K562 (cell line): ENCODE measurements at regions not wholly inside any gene's neighbourhood (a gene's known extent, or its start where the extent isn't known, plus 50 kb on each side); places are given as distances from the start of the nearest gene placed in this dataset.

ENCODE experiments used
- HDAC6 ChIP-seq: IDR thresholded peaks from 2 replicates; pipeline ENCODE4 v1.6.1; 2012; ENCODE audit warnings: low read depth, mild to moderate bottlenecking, control low read depth, inconsistent platforms, low read length, moderate library complexity
- HNRNPL ChIP-seq: fragments of 200-400 bp; formaldehyde crosslinking; IDR thresholded peaks from 2 replicates; pipeline ENCODE4 v1.6.1; 2017; ENCODE audit warnings: low read depth, mild to moderate bottlenecking, low read length
- HNRNPUL1 ChIP-seq: fragments of 200-400 bp; formaldehyde crosslinking; IDR thresholded peaks from 2 replicates; pipeline ENCODE4 v1.6.1; 2017; ENCODE audit warnings: low read length
- NR2F6 ChIP-seq: fragments of 450-650 bp; formaldehyde crosslinking; IDR thresholded peaks from 2 replicates; pipeline ENCODE4 v1.4.0; 2020; ENCODE audit warnings: mild to moderate bottlenecking
- PML ChIP-seq: IDR thresholded peaks from 2 replicates; pipeline ENCODE4 v1.6.1; 2012; ENCODE audit warnings: low read length, inconsistent platforms
- POU5F1 ChIP-seq: fragments of 150-350 bp; IDR thresholded peaks from 2 replicates; pipeline ENCODE4 v1.6.1; 2014; ENCODE audit warnings: borderline replicate concordance, low read length, low read depth, mild to moderate bottlenecking; ENCODE audit not compliant: partially characterized antibody
- RCOR1 ChIP-seq, 2 experiments: IDR thresholded peaks; 2 replicates each; pipeline ENCODE4 v1.6.1; 2012; ENCODE audit warnings: low read depth in 2 of 2, low read length in 2 of 2, borderline replicate concordance in 1 of 2, improper control_type of control experiment in 1 of 2
- TCF7L2 ChIP-seq: fragments of 150-350 bp; IDR thresholded peaks from 2 replicates; pipeline ENCODE4 v1.6.1; 2016; ENCODE audit warnings: low read depth, mild to moderate bottlenecking, low read length, moderate library complexity
- ZKSCAN8 ChIP-seq: fragments of 200-800 bp; sonication (Bioruptor generic); IDR thresholded peaks from 2 replicates; pipeline ENCODE4 v1.6.1; 2016; ENCODE audit warnings: missing genetic modification characterization, missing compliant biosample characterization
- ZNF140 ChIP-seq: fragments of 250-450 bp; sonication (Bioruptor Pico); IDR thresholded peaks from 2 replicates; pipeline ENCODE4 v1.8.0; 2021; ENCODE audit warnings: moderate library complexity, mild to moderate bottlenecking, inconsistent platforms
- ZNF239 ChIP-seq: fragments of 250-450 bp; sonication (Bioruptor Pico); IDR thresholded peaks from 2 replicates; pipeline ENCODE4 v1.4.0; 2020; ENCODE audit warnings: mild to moderate bottlenecking
- ZNF436 ChIP-seq: fragments of 250-450, 450-650 bp; sonication (Bioruptor Pico); formaldehyde crosslinking; IDR thresholded peaks from 2 replicates; pipeline ENCODE4 v1.7.0; 2020; ENCODE audit warnings: mild to moderate bottlenecking
- ZNF586 ChIP-seq: fragments of 450-650 bp; formaldehyde crosslinking; conservative IDR thresholded peaks from 2 replicates; pipeline ENCODE4 v1.4.0; 2020; ENCODE audit warnings: mild to moderate bottlenecking, moderate library complexity
- TF ChIP-seq, protein P1 (sequence below), 2 experiments: fragments of 450-650 bp in 1 of 2; IDR thresholded peaks; 2 replicates each; pipeline ENCODE4 v1.6.1; 2011 to 2017; ENCODE audit warnings: low read depth in 2 of 2, antibody characterized with exemption in 1 of 2, borderline replicate concordance in 1 of 2, low read length in 1 of 2, mild to moderate bottlenecking in 1 of 2, mixed read lengths in 1 of 2; ENCODE audit not compliant: control insufficient read depth in 1 of 2
- TF ChIP-seq, protein P2 (sequence below): fragments of 250-450 bp; sonication (Bioruptor Pico); IDR thresholded peaks from 2 replicates; pipeline ENCODE4 v1.4.0; 2020; ENCODE audit warnings: mild to moderate bottlenecking, moderate library complexity
- TF ChIP-seq, protein P3 (sequence below): fragments of 250-450 bp; sonication (Bioruptor Pico); IDR thresholded peaks from 2 replicates; pipeline ENCODE4 v1.8.0; 2021; ENCODE audit warnings: borderline replicate concordance, mild to moderate bottlenecking, moderate library complexity; ENCODE audit not compliant: poor library complexity, severe bottlenecking
- TF ChIP-seq, protein P4 (sequence below): fragments of 200-400 bp; formaldehyde crosslinking; IDR thresholded peaks from 2 replicates; pipeline ENCODE4 v1.6.1; 2017; ENCODE audit warnings: mild to moderate bottlenecking, low read depth, low read length, moderate library complexity

DNA sequence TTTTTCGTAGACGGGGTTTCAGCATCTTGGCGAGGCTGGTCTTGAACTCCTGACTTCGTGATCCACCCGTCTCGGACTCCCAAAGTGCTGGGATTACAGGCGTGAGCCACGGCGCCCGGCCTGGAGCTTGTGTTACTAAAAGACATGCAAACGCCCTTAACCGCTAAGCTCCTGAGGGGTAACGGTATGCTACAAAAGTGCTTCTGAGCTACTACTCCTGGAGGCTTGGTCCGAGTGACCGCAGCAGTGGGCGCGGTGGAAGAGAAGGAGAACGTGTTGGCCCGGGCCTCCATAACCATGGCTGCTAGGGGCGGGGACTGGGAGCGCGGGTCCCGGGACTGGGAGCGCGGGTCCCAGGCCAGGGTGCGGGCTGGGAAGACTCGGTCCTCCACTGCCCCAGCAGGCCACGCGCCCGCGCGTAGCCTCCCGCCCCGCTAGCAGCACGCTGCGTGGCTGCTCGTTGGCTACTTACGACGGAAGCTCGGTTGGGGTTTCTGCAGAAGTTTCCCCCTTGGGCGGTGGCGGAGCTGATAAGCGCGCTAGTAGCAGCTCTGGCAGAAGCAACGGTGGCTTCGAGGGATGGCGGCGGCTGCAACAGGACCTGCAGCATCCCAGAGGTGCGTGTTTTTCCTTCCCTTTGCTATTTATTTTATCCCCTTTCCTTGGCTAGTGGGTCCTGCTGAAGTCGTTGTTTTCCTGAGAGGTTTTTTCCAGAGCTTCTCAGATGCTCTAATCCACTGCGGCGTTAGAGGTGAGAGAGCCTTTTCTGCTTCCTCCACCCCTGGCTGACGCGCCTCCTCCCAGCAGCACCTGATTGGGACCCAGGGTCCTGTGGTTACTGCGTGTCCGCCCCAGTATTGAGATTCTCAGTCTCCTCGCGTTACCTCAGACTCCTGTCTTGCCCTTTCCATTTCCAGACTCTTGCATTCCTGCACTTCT, 69.2 kb upstream of the CCDC180 start (continued):
- TF ChIP-seq HDAC6 = no peak
- no peak for TF ChIP-seq ZNF140 (CRISPR knock-in tag)
- TF ChIP-seq NR2F6 = no peak
- TF ChIP-seq HNRNPL = no peak
- peak; percentile 49; the same call in 1 of the 2 replicates for TF ChIP-seq PML
- no peak for TF ChIP-seq ZKSCAN8
- TF ChIP-seq, protein P1, sequence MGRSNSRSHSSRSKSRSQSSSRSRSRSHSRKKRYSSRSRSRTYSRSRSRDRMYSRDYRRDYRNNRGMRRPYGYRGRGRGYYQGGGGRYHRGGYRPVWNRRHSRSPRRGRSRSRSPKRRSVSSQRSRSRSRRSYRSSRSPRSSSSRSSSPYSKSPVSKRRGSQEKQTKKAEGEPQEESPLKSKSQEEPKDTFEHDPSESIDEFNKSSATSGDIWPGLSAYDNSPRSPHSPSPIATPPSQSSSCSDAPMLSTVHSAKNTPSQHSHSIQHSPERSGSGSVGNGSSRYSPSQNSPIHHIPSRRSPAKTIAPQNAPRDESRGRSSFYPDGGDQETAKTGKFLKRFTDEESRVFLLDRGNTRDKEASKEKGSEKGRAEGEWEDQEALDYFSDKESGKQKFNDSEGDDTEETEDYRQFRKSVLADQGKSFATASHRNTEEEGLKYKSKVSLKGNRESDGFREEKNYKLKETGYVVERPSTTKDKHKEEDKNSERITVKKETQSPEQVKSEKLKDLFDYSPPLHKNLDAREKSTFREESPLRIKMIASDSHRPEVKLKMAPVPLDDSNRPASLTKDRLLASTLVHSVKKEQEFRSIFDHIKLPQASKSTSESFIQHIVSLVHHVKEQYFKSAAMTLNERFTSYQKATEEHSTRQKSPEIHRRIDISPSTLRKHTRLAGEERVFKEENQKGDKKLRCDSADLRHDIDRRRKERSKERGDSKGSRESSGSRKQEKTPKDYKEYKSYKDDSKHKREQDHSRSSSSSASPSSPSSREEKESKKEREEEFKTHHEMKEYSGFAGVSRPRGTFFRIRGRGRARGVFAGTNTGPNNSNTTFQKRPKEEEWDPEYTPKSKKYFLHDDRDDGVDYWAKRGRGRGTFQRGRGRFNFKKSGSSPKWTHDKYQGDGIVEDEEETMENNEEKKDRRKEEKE (IDR thresholded peaks at IDR 0.05; ENCODE audit: borderline replicate concordance in 1 of 2, control insufficient read depth in 1 of 2, low read depth in 2 of 2, low read length in 1 of 2) = peak in 1 of 2 experiments; percentile 78; a peak in 1 of 4 replicates
- TF ChIP-seq TCF7L2 = no peak
- no peak for TF ChIP-seq HNRNPUL1
- no peak for TF ChIP-seq POU5F1
- TF ChIP-seq RCOR1 (IDR thresholded peaks at IDR 0.05; ENCODE audit: borderline replicate concordance in 1 of 2, low read depth in 2 of 2, low read length in 2 of 2) = peak in 1 of 2 experiments; percentile 9; a peak in 1 of 4 replicates
- no peak for TF ChIP-seq ZNF239 (CRISPR knock-in tag)
- no peak for TF ChIP-seq ZNF586
- TF ChIP-seq, protein P2, sequence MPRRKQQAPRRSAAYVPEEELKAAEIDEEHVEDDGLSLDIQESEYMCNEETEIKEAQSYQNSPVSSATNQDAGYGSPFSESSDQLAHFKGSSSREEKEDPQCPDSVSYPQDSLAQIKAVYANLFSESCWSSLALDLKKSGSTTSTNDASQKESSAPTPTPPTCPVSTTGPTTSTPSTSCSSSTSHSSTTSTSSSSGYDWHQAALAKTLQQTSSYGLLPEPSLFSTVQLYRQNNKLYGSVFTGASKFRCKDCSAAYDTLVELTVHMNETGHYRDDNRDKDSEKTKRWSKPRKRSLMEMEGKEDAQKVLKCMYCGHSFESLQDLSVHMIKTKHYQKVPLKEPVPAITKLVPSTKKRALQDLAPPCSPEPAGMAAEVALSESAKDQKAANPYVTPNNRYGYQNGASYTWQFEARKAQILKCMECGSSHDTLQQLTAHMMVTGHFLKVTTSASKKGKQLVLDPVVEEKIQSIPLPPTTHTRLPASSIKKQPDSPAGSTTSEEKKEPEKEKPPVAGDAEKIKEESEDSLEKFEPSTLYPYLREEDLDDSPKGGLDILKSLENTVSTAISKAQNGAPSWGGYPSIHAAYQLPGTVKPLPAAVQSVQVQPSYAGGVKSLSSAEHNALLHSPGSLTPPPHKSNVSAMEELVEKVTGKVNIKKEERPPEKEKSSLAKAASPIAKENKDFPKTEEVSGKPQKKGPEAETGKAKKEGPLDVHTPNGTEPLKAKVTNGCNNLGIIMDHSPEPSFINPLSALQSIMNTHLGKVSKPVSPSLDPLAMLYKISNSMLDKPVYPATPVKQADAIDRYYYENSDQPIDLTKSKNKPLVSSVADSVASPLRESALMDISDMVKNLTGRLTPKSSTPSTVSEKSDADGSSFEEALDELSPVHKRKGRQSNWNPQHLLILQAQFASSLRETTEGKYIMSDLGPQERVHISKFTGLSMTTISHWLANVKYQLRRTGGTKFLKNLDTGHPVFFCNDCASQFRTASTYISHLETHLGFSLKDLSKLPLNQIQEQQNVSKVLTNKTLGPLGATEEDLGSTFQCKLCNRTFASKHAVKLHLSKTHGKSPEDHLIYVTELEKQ (CRISPR knock-in tag) = no peak
- TF ChIP-seq, protein P3, sequence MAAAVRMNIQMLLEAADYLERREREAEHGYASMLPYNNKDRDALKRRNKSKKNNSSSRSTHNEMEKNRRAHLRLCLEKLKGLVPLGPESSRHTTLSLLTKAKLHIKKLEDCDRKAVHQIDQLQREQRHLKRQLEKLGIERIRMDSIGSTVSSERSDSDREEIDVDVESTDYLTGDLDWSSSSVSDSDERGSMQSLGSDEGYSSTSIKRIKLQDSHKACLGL (CRISPR knock-in tag) = no peak
- TF ChIP-seq ZNF436 (CRISPR knock-in tag) = no peak
- TF ChIP-seq, protein P4, sequence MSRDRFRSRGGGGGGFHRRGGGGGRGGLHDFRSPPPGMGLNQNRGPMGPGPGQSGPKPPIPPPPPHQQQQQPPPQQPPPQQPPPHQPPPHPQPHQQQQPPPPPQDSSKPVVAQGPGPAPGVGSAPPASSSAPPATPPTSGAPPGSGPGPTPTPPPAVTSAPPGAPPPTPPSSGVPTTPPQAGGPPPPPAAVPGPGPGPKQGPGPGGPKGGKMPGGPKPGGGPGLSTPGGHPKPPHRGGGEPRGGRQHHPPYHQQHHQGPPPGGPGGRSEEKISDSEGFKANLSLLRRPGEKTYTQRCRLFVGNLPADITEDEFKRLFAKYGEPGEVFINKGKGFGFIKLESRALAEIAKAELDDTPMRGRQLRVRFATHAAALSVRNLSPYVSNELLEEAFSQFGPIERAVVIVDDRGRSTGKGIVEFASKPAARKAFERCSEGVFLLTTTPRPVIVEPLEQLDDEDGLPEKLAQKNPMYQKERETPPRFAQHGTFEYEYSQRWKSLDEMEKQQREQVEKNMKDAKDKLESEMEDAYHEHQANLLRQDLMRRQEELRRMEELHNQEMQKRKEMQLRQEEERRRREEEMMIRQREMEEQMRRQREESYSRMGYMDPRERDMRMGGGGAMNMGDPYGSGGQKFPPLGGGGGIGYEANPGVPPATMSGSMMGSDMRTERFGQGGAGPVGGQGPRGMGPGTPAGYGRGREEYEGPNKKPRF = no peak
